Activated T-helper 17 cell treated with anti-CD3 and anti-CD28 coated beads, Interleukin-2, amount 50 U/mL, for 72 hours (primary cell): ENCODE measurements at regions not wholly inside any gene's neighbourhood (a gene's known extent, or its start where the extent isn't known, plus 50 kb on each side); places are given as distances from the start of the nearest gene placed in this dataset.

ENCODE experiments used
- ATAC-seq: fragments of 150-1000 bp; cut with Tn5 transposase; replicated peaks from 2 replicates; pipeline ENCODE4 v1.10.0; 2021; ENCODE audit warnings: mild to moderate bottlenecking, moderate library complexity
- H3K27ac Mint-ChIP-seq: one replicate; pipeline ENCODE4 v1.8.0; 2022; ENCODE audit warnings: mixed read lengths
- H3K27me3 Mint-ChIP-seq: one replicate; pipeline ENCODE4 v1.8.0; 2022; ENCODE audit warnings: mixed read lengths
- H3K36me3 Mint-ChIP-seq: one replicate; pipeline ENCODE4 v1.8.0; 2022; ENCODE audit warnings: low read depth, mild to moderate bottlenecking, mixed read lengths
- H3K4me1 Mint-ChIP-seq: one replicate; pipeline ENCODE4 v1.8.0; 2022; ENCODE audit warnings: mixed read lengths
- H3K4me3 Mint-ChIP-seq: one replicate; pipeline ENCODE4 v1.8.0; 2022; ENCODE audit warnings: mild to moderate bottlenecking, mixed read lengths
- H3K9me3 Mint-ChIP-seq: one replicate; pipeline ENCODE4 v1.8.0; 2022; ENCODE audit warnings: mixed read lengths

DNA sequence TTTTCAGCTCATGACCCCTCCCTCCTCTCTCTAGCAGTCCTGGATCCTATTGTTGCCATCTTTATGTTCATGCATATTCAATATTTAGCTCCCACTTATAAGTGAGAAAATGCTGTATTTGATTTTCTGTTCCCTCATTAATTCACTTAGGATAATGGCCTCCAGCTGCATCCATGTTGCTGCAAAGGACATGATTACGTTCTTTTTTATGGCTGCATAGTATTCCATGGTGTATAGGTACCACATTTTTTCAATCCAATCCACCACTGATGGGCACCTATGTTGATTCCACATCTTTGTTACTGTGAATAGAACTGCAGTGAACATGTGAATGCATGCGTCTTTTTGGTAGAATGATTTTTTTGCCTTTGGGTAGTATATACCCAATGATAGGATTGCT lies 188.4 kb downstream of the FOXL1 start:
- Mint-ChIP-seq H3K36me3 (no peaks in the 10 kb centered on the region), H3K9me3 (no peaks in the 10 kb centered on the region), H3K4me1 (no peaks in the 10 kb centered on the region), H3K27ac (no peak overlapping the region), H3K4me3 (no peak overlapping the region), H3K27me3 (peaks cover 20% of the 10 kb centered on the region)
- ATAC-seq: no peak

GRCh38 chr16:86768228-86768791 lies 190.0 kb downstream of the FOXL1 start:
- Mint-ChIP-seq H3K9me3 (no peaks in the 10 kb centered on the region), H3K4me1 (no peaks in the 10 kb centered on the region), H3K4me3 (no peak overlapping the region), H3K27ac (no peak overlapping the region), H3K27me3 (peaks cover 15% of the 10 kb centered on the region), H3K36me3 (no peaks in the 10 kb centered on the region)
- no peak for ATAC-seq

DNA sequence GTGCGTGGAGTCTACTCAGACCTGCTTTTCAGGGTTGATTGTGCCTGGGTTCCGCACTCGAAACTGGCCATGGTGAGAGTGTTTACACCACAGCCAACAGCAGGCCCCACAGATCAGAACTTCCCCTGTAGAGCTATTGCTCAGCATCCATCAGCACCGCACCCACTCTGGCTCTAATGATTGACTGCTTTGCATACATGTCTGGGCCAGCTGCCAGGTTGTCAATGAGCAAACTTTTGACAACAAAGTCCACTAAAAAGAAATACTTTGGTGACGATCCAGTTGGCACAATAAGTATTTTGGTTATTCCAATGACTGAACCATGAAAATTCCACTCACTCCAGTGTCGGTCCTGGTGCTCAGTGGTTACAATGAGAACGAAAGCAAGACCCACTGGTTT lies 190.7 kb downstream of the FOXL1 start:
- no peak for ATAC-seq
- Mint-ChIP-seq H3K27ac (no peak overlapping the region), H3K36me3 (no peaks in the 10 kb centered on the region), H3K4me1 (no peaks in the 10 kb centered on the region), H3K27me3 (peaks cover 18% of the 10 kb centered on the region), H3K9me3 (no peaks in the 10 kb centered on the region), H3K4me3 (no peak overlapping the region)

DNA sequence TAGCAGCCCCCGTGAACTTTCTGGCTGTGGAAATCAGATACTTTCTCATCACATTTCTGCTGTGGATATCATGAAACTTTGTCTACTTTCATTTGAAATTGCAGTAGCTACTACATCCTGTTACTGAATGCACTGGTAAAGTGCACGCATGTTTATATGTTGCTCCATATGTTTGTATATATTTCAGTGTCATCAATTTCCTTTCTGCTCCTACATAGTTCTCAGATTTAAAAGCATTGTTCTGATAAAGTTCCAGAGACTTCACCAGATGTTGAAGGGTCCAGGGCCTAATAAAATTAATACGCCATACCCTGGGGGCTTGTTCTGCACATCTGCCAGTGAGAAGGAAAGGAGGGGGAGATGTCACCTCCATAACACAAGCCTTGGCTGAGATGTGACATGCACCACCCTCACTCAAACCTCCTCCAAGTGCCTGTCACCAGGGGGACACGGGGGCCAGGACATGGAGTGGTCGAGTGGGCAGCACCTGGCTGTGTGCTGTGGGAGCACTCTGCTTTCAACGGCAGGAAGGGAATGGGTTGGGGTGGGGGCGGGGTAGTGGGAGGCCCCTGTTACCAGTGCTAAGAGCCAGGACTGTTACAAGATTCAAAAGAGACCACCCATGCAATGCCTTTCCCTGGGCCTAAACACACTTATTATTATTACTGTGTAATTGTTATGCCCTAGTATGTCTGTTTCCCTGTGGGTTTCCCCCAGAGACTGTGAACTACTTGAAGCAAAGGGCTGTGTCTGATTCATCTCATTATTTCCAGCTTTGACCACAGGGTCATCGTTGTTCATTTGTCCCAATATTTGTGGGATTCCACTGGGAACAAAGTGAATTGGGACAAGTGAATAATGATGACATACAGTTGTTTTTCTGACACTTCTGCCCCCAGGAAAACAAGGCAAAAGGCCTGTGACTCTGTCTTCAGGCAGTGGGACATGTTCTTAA lies 193.4 kb downstream of the FOXL1 start:
- no peak overlapping the region for H3K27ac Mint-ChIP-seq
- no peaks in the 10 kb centered on the region for H3K36me3 Mint-ChIP-seq
- H3K4me3 Mint-ChIP-seq: no peak overlapping the region
- H3K4me1 Mint-ChIP-seq: no peaks in the 10 kb centered on the region
- no peak for ATAC-seq
- H3K9me3 Mint-ChIP-seq: no peaks in the 10 kb centered on the region
- H3K27me3 Mint-ChIP-seq: peaks cover 16% of the 10 kb centered on the region

DNA sequence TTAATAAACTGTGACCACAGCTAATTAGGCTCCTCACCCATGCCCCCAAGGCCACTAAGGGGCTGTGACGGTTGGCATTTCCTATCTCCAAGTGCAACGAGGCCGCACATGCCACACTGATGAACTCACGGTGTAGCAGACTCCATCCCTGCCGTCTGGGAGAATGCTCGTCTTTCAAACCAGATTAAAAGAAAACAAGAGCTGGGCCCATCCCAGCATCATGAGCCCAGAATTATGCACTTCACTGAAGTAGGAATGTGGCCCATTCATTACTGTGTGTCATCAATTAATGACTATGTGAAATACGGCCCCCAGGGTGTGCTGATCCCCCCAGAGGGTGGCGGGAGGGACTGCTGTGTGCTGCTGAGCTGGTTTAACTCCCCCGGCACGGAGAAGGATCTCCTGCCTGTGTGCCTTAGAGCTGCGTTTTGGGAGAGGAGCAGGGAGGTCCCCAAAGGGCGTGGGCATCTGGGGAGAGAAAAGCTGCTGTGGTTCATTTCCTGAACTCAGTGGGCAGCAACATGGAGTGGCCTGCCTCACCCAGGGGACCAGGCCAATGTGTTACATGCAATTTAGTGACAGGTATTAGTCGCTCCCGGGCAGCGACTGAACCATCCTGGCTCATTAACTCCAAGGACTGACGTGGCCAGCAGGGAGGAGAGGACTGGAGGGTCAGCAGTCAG lies 194.5 kb downstream of the FOXL1 start:
- H3K4me1 Mint-ChIP-seq: no peaks in the 10 kb centered on the region
- H3K36me3 Mint-ChIP-seq: no peaks in the 10 kb centered on the region
- no peak overlapping the region for H3K27ac Mint-ChIP-seq
- peaks cover 16% of the 10 kb centered on the region for H3K27me3 Mint-ChIP-seq
- H3K9me3 Mint-ChIP-seq: no peaks in the 10 kb centered on the region
- no peak overlapping the region for H3K4me3 Mint-ChIP-seq
- ATAC-seq: no peak

DNA sequence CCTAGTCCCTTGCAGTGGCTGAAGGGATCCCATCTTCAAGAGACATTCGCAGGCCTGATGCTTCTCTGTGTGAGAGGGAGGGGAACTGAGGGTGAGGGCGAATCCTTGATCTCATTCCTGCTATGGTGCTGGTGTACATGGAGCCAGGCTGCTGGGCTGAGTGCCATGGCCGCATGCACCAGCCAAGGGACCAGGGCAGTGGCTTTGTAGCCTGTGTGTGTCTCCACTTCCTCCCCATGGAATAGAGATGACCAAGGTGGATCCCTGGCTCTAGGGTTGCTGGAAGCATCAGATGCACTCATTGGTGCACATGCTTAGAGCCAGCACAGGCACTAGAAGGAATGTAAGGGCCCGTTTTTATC lies 195.0 kb downstream of the FOXL1 start:
- ATAC-seq: no peak
- H3K27ac Mint-ChIP-seq: no peak overlapping the region
- peaks cover 16% of the 10 kb centered on the region for H3K27me3 Mint-ChIP-seq
- H3K9me3 Mint-ChIP-seq: no peaks in the 10 kb centered on the region
- H3K4me1 Mint-ChIP-seq: no peaks in the 10 kb centered on the region
- no peaks in the 10 kb centered on the region for H3K36me3 Mint-ChIP-seq
- H3K4me3 Mint-ChIP-seq: no peak overlapping the region

- no peak for ATAC-seq
- H3K36me3 Mint-ChIP-seq: no peaks in the 10 kb centered on the region
Observed at GRCh38 chr16:86774931-86775330, 196.6 kb downstream of the FOXL1 start.

DNA sequence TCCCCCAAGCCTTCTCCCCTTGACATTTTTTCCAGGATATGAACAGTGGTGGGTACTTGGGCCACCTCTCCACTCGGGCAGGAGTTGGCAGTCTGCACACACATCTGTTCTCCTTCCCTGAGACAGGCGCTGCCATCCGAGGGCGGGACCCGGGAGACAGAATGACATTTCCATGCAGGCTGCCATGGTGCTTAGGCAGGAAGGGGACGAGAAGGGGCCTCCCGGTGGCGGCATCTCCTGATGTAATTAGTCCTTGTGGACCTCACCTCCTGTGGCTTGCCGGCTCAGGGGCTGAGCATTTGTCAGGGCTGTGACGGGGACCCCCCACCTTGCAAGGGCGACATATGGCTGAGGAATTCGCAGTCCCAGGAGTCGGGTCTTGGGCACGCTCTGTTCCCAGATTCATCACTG lies 197.2 kb downstream of the FOXL1 start:
- Mint-ChIP-seq H3K36me3 (no peaks in the 10 kb centered on the region), H3K4me1 (no peaks in the 10 kb centered on the region), H3K4me3 (no peak overlapping the region), H3K9me3 (no peaks in the 10 kb centered on the region), H3K27me3 (peaks cover 17% of the 10 kb centered on the region), H3K27ac (no peak overlapping the region)
- no peak for ATAC-seq

More at GRCh38 chr16:86774931-86775330, 196.6 kb downstream of the FOXL1 start:
- H3K27me3 Mint-ChIP-seq: peaks cover 16% of the 10 kb centered on the region
- no peaks in the 10 kb centered on the region for H3K4me1 Mint-ChIP-seq
- H3K27ac Mint-ChIP-seq: no peak overlapping the region
- H3K9me3 Mint-ChIP-seq: no peaks in the 10 kb centered on the region
- H3K4me3 Mint-ChIP-seq: no peak overlapping the region

- no peak overlapping the region for H3K27ac Mint-ChIP-seq
- peaks cover 15% of the 10 kb centered on the region for H3K27me3 Mint-ChIP-seq
- H3K9me3 Mint-ChIP-seq: no peaks in the 10 kb centered on the region
- no peaks in the 10 kb centered on the region for H3K4me1 Mint-ChIP-seq
- no peak overlapping the region for H3K4me3 Mint-ChIP-seq
- no peak for ATAC-seq
- H3K36me3 Mint-ChIP-seq: no peaks in the 10 kb centered on the region
Observed at GRCh38 chr16:86777381-86777946, 199.1 kb downstream of the FOXL1 start.

DNA sequence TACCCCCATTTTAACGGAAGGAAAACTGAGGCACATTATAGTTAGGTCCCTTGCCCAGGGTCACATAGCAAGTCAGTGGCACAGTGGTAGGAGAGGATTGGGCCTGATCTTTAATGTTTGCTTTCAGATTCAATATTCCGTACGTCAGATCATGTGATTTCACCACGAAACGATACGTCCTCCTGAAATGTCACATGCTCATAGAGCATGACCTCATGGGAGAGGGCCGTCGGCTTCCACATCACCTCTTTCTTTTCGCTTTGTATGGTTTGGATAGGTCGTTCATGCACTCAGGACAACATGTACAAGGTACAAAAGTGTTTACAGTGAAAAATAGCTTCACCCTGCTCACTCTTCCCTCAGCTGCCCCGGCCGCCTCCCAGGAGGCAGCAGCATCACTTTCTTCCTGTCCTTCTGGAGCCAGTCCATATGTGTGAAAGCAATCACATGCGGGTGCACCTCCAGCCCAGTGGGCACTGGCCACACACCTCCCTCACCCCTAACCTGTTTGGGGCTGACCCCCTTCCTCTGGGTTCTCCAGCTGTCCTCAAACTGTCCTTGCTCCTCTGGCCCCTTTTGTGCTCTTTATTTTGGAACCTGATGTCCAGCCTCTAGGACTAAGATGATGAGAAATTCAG lies 199.9 kb downstream of the FOXL1 start:
- Mint-ChIP-seq H3K27me3 (peaks cover 15% of the 10 kb centered on the region), H3K9me3 (no peaks in the 10 kb centered on the region), H3K4me1 (no peaks in the 10 kb centered on the region), H3K4me3 (no peak overlapping the region), H3K36me3 (no peaks in the 10 kb centered on the region), H3K27ac (no peak overlapping the region)
- ATAC-seq: no peak

GRCh38 chr16:86778978-86779377 lies 200.6 kb downstream of the FOXL1 start:
- Mint-ChIP-seq H3K27ac (no peak overlapping the region), H3K36me3 (no peaks in the 10 kb centered on the region)
- no peak for ATAC-seq

GRCh38 chr16:86781046-86781445 lies 202.7 kb downstream of the FOXL1 start:
- H3K4me1 Mint-ChIP-seq: no peaks in the 10 kb centered on the region
- no peak overlapping the region for H3K4me3 Mint-ChIP-seq
- no peaks in the 10 kb centered on the region for H3K36me3 Mint-ChIP-seq
- peaks cover 7% of the 10 kb centered on the region for H3K27me3 Mint-ChIP-seq
- H3K27ac Mint-ChIP-seq: no peak overlapping the region
- no peaks in the 10 kb centered on the region for H3K9me3 Mint-ChIP-seq
- no peak for ATAC-seq

More at GRCh38 chr16:86778978-86779377, 200.6 kb downstream of the FOXL1 start:
- no peaks in the 10 kb centered on the region for H3K4me1 Mint-ChIP-seq
- peaks cover 12% of the 10 kb centered on the region for H3K27me3 Mint-ChIP-seq
- no peaks in the 10 kb centered on the region for H3K9me3 Mint-ChIP-seq
- H3K4me3 Mint-ChIP-seq: no peak overlapping the region

GRCh38 chr16:86783636-86784626 lies 205.6 kb downstream of the FOXL1 start:
- Mint-ChIP-seq H3K27ac (no peak overlapping the region), H3K4me3 (no peak overlapping the region), H3K36me3 (no peaks in the 10 kb centered on the region), H3K9me3 (no peaks in the 10 kb centered on the region), H3K4me1 (no peaks in the 10 kb centered on the region), H3K27me3 (peaks cover 7% of the 10 kb centered on the region)
- no peak for ATAC-seq
